HG02763 (cell line): ENCODE measurements at regions not wholly inside any gene's neighbourhood (a gene's known extent, or its start where the extent isn't known, plus 50 kb on each side); places are given as distances from the start of the nearest gene placed in this dataset.

Source experiments
- ATAC-seq: cut with Tn5 transposase; IDR thresholded peaks from one replicate; pipeline ENCODE4 v1.9.1; 2021; ENCODE audit warnings: mild to moderate bottlenecking, moderate library complexity; ENCODE audit not compliant: unreplicated experiment

DNA sequence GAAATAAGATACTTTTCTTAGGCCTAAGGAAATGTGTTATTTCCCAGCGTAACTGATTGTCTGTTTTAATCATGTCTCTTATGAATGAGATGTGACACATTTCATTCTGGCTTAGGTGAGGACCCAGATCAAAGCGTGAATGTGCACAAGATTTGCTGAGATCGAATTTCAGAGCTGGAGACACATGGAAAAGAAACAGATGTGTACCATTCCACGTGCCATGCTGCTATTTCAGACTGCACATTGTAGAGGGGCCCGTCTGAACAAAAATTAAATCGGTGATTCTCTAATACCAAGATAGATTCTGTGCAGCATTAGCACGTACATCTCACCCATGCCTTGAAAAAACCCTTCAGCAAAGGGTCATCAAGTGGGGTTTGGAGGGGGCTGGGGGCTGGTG is 290.4 kb downstream of the AACS start:
- ATAC-seq, result no peak

DNA sequence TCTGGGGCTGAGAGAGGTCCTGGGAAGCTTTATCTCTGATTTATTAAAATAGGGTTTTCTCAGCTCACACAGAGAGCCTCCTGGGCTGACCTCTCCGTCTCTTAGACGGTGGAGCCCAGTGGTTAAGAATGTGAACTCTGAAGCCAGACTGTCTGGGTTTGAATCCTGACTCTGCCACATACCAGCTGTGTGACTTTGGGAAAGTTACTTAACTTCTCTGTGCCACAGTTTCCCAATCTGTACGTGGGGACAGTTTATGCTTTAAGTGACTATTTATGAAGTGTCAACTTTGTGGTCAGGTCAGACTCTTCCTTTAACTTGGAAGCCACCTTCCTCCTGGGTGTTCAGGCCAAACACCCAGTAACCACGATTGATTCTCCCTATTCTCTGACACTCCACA is 290.9 kb downstream of the AACS start:
- no peak for ATAC-seq

- no peak for ATAC-seq
Observed at GRCh38 chr12:125357561-125357960, 292.3 kb downstream of the AACS start.

- ATAC-seq, result no peak
Observed at GRCh38 chr12:125360540-125360939, 295.3 kb downstream of the AACS start.

- no peak for ATAC-seq
Observed at GRCh38 chr12:125371033-125371432, 305.8 kb downstream of the AACS start.

DNA sequence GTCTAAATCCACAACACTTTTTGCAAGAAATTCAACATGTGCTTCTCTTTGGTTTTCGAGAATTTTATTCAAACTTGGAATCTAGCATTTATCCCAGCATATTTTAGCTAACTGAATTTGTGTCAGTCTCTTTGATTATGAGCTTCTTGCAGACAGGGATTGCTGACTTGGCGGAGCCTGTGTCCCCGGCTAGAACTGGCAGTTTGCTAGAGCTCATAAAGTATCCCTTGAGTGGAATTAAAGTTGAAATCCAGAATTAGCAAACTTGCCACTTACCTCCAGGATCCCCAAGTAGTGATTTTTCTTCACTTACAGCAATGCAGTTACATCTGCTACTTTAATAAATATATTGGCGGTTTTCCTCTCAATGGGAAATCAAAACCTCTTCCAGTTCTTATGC is 306.9 kb downstream of the AACS start:
- no peak for ATAC-seq

DNA sequence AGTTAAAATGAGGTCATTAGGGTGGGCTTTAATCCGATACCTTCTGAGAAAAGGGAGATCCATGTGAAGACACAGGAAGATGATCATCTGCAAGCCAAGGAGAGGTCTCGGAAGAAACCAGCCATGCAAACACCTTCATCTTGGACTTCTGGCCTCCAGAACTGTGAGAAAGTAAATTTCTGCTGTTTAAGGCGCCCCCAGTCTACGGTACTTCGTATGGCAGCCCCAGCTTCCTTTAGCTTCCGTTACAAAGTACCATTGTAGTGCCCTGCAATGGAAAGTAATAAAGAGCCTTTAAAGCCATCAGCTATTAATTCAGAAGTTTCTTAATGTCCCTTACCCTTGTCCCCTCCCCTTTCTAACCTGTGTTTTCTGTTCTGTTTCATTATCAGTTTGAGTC is 308.1 kb downstream of the AACS start:
- ATAC-seq, result no peak

- no peak for ATAC-seq
Observed at GRCh38 chr12:125376422-125376821, 311.2 kb downstream of the AACS start.

DNA sequence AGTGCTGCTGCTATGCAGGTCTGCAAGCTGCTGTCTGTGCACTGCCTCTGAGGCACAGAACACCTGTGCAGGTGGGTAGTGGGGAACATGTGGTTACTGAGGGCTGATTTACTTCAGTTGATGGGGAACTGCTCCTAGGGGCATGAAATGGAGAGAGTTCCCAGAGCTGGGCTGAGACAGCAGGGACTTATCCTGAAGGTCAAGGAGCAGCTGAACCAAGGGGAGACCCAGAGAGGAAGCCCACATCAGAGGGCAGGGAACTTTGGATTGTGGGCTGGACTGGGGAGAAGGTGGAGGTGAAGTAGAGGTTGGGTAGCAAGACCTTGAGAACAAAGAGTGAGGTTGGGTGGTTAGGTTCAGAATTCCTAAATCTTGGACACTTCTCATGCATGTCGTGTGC is 311.9 kb downstream of the AACS start:
- no peak for ATAC-seq

DNA sequence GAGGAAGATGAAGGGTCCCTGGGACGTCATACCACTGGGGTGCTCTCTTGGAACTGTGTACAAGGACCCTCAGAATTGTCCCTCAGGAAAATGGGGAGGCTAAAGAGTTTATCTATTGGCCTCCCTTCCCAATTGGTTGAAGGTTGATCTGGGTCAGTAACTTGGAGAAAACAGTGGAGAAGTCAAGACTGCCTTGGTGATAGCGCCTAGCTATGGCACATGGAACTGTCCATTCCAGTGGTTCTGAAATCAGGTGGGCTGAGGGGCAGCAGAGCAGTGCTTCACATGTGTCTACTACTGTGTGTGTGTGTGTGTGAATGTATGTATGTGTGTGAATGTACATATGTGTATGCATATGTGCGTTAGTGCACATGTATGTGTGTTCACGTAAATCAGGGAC is 316.1 kb downstream of the AACS start:
- no peak for ATAC-seq

DNA sequence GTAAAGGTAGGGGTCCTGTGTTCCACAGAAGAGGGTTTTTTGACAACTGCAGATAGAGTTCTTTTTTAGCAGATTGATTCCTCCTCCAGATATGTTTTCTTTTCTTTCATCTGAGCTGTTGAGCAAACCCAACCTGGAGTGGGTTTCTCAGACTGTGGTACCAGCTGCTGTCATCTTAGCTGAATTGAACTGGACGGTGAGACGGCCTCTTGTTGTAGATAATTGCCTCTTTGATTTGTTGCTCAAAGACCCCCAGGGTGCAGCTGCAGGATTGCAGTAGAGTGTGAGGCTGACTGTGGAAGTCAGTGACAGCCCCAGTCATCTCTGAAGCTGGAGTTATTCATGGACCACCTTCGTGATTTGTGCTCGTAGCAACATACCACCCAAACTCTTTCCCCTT is 317.7 kb downstream of the AACS start:
- ATAC-seq, result no peak

DNA sequence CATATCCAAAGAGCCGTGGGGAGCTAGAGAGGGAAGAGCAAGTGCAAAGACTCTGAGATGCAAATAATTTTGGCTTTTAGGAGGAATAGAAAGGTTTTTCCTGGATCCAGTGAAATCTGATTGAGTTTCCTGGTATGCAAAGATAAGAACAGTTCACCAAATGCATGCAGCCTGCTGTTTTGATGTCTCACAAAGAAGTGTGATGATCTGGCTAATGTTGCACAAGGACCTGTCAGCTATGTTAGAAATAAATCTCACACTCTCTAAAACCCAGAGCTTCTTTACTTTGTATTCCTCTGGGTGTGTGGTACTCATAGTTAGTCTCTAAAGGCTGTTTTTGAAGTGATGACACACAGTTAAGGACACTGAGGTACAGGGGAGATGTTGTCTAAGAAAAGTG is 321.4 kb downstream of the AACS start:
- no peak for ATAC-seq

DNA sequence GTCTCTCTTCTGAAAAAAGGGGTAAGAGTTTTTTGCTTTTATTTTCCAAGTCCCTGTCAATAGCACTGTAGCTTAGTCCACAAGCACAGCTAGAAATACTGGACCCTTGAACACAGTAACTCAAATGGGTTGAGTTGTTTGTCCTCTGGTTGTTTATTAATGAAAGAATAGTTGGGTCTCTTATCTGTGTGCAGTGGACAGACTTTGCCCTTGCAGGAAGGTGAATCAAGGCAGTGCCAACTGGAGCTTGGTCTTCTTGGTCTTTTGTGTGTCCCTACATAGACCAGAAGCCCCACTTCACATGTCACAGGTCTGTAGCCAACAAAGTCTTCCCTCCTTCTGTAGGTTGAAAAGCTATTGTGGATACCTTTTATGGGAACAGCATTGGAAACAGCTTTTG is 322.0 kb downstream of the AACS start:
- ATAC-seq, result no peak

- ATAC-seq, result no peak
Observed at GRCh38 chr12:125389061-125389697, 323.9 kb downstream of the AACS start.

GRCh38 chr12:125393569-125393968 is 328.3 kb downstream of the AACS start:
- ATAC-seq, result no peak

DNA sequence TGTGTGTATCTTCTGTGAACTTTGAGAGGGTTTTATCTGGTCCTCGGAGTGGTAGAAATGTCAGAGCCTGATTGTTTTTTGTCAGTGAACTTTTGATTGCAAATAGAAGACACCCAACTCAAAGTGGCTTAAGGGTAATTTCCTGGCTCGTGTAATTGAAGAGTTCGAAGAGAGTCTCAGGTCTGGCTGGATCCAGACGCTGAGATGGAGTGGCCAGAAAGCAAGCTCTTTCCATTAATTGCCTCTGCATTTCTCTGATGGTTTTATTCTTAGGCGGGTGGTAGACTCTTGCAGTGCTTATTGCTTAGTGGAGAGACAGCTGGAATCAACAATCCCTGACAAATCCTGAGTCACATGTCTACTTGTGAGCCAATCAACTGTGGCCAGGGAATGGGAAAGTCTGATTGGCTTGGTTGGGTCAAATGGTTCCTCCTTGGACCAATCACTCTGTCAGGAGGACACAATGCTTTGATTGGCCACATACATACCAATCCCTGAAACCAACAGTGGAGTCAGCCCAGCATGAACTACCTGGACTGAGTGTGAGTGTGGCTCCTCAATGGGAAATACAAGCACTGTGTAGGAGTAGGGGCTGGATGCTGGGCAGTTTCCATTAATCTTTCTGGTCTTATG is 330.5 kb downstream of the AACS start:
- no peak for ATAC-seq

- no peak for ATAC-seq
Observed at GRCh38 chr12:125399489-125399888, 334.3 kb downstream of the AACS start.

DNA sequence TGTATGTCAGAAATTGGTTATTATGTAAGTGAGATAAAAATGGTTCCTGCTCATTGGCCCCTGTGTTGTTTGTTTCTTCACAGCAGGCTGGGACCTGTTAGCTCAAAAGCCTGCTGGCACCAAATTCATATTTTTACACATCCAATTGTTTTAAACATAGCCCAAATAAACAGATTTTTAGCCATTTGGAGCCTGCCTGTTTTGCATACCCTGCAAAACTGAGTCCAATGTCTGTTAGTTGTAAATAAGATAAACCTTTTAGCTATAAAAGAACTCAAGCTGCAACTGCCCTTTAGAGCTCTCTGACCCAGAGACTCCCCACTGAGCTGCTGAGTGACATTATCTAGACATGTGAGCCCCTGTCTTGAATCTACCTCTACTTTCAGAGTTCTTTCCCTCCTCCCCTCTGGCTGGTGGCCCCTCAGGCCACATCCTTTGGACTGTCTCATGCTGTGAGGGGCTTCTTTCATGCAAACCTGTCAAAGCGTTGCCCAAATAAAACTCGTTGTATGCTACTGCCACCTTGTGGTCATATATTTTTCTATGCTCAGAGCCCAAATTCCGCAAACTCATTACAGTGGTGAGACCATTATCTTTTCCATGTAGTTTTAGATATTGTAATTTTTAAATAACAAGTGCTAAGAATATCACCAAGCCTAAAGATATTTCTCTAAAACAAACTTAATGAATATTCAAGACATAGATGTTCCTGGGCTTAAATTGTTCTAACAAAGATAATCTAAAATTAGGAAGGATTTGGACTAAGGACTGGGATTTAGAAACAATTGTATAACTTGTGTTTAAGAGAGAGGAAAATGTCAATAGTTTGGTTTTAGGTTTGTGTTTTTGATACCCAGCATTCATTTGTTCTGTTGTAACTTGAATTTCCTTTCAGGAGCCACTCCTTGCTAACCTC is 337.9 kb downstream of the AACS start:
- no peak for ATAC-seq

GRCh38 chr12:125403843-125404242 is 338.6 kb downstream of the AACS start:
- no peak for ATAC-seq

GRCh38 chr12:125406131-125406530 is 340.9 kb downstream of the AACS start:
- peak; percentile 90 for ATAC-seq

DNA sequence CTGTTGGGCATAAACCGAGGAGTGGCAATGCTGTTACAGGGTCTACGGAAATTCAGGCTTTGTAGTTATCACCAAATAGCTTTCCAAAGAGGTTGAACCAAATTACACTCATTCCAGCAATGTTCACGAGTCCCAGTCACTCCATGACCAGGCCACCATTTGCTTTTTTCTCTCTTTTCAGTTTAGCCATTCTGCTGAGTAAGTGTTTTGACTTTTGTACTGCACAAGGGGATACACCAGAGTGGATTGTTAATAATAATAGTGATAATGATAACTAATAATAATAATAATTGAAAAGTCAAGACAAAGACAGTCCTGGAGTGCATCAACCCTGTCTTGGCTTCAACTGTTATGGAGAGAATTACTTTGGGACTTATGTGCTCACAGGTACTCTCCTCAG is 343.5 kb downstream of the AACS start:
- no peak for ATAC-seq

DNA sequence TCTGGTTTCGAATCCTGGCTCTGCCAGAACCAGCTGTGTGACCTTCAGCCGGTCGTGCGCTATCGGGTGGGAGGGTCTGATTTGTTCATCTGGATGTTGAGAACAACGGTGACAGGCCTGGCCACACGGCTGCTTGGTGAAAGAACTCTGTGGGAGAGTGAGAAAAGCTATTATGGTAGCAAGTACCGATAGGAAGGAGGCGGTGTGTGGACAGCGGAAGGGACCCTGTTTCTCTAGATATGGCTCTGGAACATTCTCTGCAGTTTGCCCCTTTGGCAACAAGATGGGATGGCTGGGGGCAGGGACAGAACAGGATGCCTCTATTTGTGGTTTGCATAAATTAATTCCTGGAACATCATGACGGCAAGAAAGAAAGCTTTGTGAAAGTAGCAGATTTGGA is 347.3 kb downstream of the AACS start:
- ATAC-seq, result no peak
